MM.1S (cell line): ENCODE measurements at regions not wholly inside any gene's neighbourhood (a gene's known extent, or its start where the extent isn't known, plus 50 kb on each side); places are given as distances from the start of the nearest gene placed in this dataset.

Experiments
- CTCF ChIP-seq: fragments of 300-600 bp; sonication (generic); IDR thresholded peaks from 2 replicates; pipeline ENCODE4 v1.5.1; 2016; ENCODE audit warnings: antibody characterized with exemption, low read length, mixed read lengths
- EZH2 ChIP-seq: fragments of 300-600 bp; sonication (generic); optimal IDR thresholded peaks from 2 replicates; pipeline ENCODE3; 2017; ENCODE audit warnings: low read depth, mild to moderate bottlenecking, antibody characterized with exemption, low read length, mixed read lengths

- no peak for TF ChIP-seq CTCF
- TF ChIP-seq EZH2, result no peak
Observed at GRCh38 chr4:24475756-24476155, 108.6 kb downstream of the DHX15 start.
